HG03097 (cell line): ENCODE measurements at regions not wholly inside any gene's neighbourhood (a gene's known extent, or its start where the extent isn't known, plus 50 kb on each side); places are given as distances from the start of the nearest gene placed in this dataset.
"Not testable (repeated sequence)": the region's sequence is repeated elsewhere in the genome, so short reads cannot be mapped to it uniquely, and the experiment has no call there.

ENCODE experiments used
- ATAC-seq: cut with Tn5 transposase; IDR thresholded peaks from one replicate; pipeline ENCODE4 v1.9.1; 2021; ENCODE audit not compliant: unreplicated experiment, low FRiP score

DNA sequence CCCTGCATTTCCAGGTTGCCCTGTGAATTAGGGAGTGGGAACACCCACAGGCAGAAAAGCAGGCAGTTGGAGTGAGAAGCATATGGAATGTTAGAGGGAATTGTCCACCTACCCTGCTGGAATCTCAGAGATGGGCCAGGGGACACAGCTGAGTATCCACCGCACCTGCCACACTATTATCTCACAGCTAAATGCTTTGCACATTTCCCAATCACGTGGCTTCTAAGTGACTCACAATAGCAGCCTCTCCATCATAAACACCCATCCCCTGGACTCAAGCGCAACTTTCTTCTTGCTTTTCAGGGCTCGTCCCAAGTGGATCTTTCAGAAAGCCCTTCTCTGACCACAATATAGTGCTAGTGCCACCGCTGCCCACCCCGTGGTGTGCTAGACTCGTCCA is 389.0 kb upstream of the LMCD1 start:
- no peak for ATAC-seq

DNA sequence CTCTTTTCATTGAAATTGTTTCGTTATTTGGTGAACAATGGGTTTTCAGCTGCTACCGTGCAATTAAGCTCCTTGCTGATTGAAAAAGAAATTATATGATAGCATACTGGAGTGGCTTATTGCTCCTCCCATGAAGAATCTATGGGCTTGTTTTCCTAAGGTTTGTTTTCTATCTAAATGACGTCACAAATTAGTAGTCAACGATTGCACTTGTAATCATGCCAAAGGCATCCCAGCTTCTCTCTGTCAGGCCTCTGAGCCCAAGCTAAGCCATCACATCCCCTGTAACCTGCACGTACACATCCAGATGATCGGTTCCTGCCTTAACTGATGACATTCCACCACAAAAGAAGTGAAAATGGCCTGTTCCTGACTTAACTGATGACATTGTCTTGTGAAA is 388.0 kb upstream of the LMCD1 start:
- ATAC-seq, result no peak

DNA sequence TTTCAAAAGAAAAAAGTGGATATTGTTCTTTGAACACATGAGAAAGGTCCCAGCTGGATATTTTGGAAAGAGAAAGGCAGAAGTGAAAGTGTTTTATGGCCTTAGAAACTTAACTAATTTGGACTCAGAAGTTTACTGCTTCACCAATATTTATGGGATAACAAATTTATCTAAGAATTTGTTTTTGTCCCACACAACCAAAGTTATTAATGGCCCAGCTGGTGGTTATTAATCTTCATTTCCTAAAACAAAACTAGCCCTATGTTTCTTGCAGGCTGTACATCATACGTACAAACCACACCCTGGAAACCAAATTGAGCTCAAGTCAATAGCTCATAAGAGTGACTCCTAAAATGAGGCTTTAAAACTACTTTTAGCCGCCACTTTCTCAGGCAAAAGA is 372.9 kb upstream of the LMCD1 start:
- no peak for ATAC-seq

DNA sequence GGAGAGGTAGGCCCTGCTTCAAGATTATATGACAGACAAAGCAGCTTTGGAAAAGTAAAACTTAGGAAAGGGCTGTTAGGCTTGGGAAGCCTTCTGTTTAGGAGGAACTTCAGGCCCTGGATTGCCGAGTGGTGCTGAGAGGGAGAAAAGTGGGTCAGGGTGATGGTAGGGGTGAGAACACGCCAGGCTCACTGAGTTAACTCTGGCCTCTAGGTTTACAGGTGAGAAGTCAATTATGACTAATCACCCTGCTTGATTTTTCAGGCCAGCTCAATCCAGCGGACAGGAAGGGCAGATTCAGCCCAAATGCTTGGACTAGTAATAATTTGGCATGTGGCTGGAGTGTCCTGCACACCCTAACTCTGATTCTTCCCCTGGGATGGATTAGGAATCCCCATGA is 365.1 kb upstream of the LMCD1 start:
- no peak for ATAC-seq

DNA sequence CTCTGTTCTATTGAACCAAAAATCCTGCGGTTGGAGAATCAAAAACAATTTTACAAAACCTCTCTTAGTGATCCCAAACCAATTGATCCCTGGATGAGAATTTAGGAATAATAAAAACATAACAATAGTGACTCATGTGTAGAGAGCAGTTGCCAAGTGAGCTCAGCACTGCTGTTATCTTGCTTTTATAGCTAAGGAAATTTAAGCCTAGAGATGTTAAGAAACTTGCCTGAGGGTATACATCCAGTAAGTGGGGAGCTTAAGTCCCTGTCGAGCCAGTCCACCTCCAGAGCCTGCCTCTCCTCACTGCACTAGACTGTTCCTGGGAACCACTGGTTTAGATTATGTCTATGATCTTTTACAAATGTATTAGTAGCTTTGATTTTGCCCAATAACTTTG is 358.4 kb upstream of the LMCD1 start:
- ATAC-seq, result no peak

GRCh38 chr3:8145661-8146060 is 356.0 kb upstream of the LMCD1 start:
- no peak for ATAC-seq

DNA sequence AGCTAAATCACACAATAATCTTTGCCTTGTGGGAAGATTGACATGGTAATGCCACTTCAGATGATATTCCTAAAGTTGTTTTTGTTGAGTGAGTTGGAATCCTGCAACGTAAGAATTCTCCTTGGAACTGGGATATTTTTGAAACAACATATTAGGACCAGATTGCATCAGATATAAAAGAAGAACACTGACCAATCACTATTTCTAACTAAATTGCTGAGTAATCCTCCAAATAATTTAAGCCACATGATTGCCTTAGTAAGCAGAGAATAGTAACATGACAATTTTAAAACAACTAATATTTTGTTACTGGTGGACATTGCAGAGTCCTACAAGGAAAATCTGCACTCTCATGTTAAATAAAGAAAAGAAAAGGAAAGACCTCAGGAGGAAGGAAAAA is 353.9 kb upstream of the LMCD1 start:
- no peak for ATAC-seq

- ATAC-seq, result no peak
These were observed 348.7 kb upstream of the LMCD1 start for GRCh38 chr3:8152821-8153418.

GRCh38 chr3:8153800-8154199 is 347.8 kb upstream of the LMCD1 start:
- ATAC-seq, result no peak

DNA sequence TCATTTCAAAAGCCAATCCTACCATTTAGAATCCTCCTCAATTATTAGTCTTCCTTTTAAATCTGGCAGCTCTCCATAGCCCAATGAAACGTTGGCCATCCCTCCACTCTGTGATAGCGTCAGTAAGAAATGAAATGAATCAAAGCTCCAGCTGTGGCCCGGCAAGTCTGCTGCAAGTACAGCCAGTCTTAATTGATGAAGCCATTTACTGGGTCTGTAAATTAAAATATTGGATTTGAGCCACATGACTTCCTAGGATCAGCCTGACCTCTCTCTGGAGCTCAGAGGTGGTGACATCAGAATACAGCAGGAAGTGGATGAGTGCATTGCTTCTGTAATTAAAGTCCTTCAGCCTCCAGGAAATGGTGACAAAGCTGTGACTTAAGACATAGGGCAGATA is 347.0 kb upstream of the LMCD1 start:
- no peak for ATAC-seq

- ATAC-seq, result no peak
These were observed 345.5 kb upstream of the LMCD1 start for GRCh38 chr3:8156138-8156537.

DNA sequence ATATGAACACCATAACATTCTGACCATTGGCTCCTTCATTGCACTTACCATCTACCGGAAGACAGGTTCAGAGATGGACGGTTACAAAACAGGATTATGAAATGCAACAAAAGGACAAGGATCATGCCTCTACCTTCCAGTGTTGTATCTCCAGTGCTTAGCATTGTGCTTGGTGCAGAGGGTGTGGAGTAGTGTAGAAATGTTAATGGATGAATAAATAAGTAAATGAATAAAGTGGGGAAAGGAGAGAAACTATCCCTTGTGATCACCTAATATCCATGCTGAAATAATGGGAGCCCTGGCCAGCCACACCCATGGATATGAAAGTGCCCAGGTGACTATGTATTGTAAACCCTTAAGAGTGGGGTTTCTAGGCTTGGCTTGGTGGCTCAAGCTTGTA is 344.8 kb upstream of the LMCD1 start:
- ATAC-seq, result no peak

DNA sequence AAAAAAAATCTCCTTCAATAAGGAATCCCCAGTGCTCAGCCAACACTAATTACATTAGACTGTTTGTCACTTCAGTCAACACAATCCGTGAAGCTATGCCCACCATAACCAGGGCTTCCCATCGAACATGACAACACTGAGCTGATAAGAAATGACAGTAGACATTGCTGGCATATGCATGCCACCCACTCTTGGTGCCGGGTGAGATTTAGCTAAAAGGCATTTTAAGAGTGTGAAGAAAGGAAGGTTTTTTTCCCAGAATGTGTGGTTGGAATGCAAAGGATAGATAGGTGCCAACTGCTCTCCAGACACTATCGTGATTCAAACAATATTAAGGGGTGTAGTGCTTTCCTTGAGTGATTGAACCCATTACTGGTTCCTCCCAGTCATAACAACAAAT is 344.0 kb upstream of the LMCD1 start:
- ATAC-seq, result no peak

GRCh38 chr3:8164145-8164544 is 337.5 kb upstream of the LMCD1 start:
- ATAC-seq, result no peak

GRCh38 chr3:8166014-8166413 is 335.6 kb upstream of the LMCD1 start:
- no peak for ATAC-seq

GRCh38 chr3:8170971-8171508 is 330.6 kb upstream of the LMCD1 start:
- no peak for ATAC-seq

DNA sequence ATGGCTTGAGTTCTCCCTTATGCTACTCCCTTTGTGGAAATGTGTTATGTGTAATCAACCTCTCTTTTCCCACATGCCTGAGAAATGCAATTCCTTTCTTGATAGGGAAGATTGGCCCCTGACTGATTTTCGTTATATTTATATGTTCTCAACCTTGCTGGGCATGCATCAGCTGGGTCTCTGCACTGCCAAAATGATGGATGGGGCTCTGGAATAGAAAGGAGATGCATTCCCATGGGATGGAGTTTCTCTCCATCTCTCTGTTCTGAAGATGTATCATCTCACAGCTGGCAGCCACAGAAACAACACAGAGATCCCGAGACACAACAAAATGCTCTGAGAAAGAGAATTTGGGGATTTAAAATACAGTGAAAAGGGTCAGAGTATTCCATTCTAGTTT is 327.7 kb upstream of the LMCD1 start:
- no peak for ATAC-seq

- ATAC-seq, result not testable (repeated sequence)
These were observed 324.7 kb upstream of the LMCD1 start for GRCh38 chr3:8176759-8177483.

DNA sequence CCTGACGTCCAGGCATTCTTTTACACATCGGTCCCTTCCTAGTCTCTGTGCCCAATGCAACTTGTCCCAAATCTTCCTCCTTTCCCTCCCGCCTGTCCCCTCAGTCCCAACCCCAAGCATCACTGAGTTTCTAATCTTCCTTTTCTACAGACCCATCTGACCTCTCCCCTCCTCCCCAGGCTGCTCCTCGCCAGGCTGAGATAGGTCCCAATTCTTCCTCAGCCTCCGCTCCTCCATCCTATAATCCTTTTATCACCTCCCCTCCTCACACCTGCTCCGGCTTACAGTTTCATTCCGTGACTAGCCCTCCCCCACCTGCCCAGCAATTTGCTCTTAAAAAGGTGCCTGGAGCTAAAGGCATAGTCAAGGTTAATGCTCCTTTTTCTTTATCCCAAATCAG is 323.1 kb upstream of the LMCD1 start:
- not testable (repeated sequence) for ATAC-seq

- no peak for ATAC-seq
These were observed 318.7 kb upstream of the LMCD1 start for GRCh38 chr3:8182904-8183303.

DNA sequence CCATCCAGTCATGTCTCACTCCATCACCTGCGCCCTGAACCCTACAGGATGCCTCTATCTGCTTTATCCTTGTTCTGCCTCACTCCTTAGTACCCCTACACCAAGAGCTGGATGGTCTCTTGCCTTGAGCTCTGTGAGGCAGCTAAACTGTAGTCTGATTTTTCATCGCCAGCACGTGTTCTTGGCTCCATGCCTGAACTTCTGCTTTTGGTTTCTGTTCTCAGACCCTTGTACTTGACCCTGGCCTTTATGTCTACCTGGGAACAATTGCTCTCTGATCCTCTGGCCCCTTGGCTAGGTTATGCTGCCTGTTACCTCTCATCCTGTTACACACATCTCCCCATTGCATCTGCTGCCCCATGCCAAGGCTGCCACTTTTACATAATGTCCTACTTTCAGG is 318.0 kb upstream of the LMCD1 start:
- no peak for ATAC-seq

- no peak for ATAC-seq
These were observed 315.4 kb upstream of the LMCD1 start for GRCh38 chr3:8186213-8186612.
